Ectodermal cell (in vitro differentiated cells): ENCODE measurements at regions not wholly inside any gene's neighbourhood (a gene's known extent, or its start where the extent isn't known, plus 50 kb on each side); places are given as distances from the start of the nearest gene placed in this dataset.

Experiments
- H3K27ac ChIP-seq: 2 replicates; pipeline ENCODE4 v1.7.0; 2013; ENCODE audit warnings: mild to moderate bottlenecking, low read depth, low read length; ENCODE audit not compliant: insufficient read depth, poor library complexity, severe bottlenecking
- H3K27me3 ChIP-seq: 2 replicates; pipeline ENCODE4 v1.7.0; 2013; ENCODE audit warnings: mild to moderate bottlenecking, low read length; ENCODE audit not compliant: insufficient read depth, control insufficient read depth, poor library complexity, severe bottlenecking
- H3K36me3 ChIP-seq: one replicate; pipeline ENCODE4 v1.7.0; 2013; ENCODE audit warnings: low read length; ENCODE audit not compliant: control insufficient read depth, insufficient read depth
- H3K4me1 ChIP-seq: one replicate; pipeline ENCODE4 v1.7.0; 2013; ENCODE audit warnings: low read length; ENCODE audit not compliant: control insufficient read depth, insufficient read depth
- H3K4me3 ChIP-seq: 2 replicates; pipeline ENCODE4 v1.7.0; 2013; ENCODE audit warnings: low read depth, low read length, control low read depth; ENCODE audit not compliant: insufficient read depth
- H3K9me3 ChIP-seq: 2 replicates; pipeline ENCODE4 v1.7.0; 2013; ENCODE audit warnings: mild to moderate bottlenecking, low read length, moderate library complexity; ENCODE audit not compliant: control insufficient read depth
- WGBS, 2 experiments: methylation state at CpG; one replicate each; pipeline ENCODE4 v1.1.7; 2013; ENCODE audit warnings: missing lambda C conversion rate in 2 of 2; 5-methylcytosine and 5-hydroxymethylcytosine counted together

DNA sequence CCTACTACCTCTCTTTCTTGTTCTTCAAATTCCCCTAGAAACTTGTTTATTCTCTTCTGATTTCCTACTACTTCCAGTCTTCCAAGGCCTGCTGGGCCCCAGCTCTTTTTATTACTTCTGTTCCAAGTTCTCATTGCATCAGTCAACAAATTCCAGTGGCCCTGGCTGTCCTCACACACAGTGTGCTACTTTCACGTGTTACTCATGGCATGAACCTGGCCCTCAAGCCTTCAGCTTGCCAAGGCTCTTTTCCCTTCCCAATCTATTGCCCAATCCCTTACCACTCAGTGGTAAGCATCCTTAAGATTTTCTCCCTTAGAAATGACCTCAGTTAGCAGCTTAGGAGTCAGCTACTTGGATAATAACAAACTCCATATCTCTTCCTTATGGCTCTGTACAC, 613.5 kb downstream of the LMO4 start:
- Histone ChIP-seq H3K27me3 (no peaks in the 10 kb centered on the region), H3K36me3 (no peaks in the 10 kb centered on the region), H3K4me1 (peaks cover 7% of the 10 kb centered on the region), H3K27ac (no peak overlapping the region), H3K9me3 (no peaks in the 10 kb centered on the region), H3K4me3 (no peak overlapping the region)
- 65 to 74% methylated on average over 1 of the region's 1 CpG for WGBS, 2 experiments

GRCh38 chr1:87949711-87950110, 621.0 kb downstream of the LMO4 start:
- WGBS, 2 experiments, result 57 to 79% methylated on average over 2 to 3 of the region's 3 CpGs
- Histone ChIP-seq H3K27me3 (no peaks in the 10 kb centered on the region), H3K4me3 (no peak overlapping the region), H3K4me1 (no peaks in the 10 kb centered on the region), H3K36me3 (no peaks in the 10 kb centered on the region), H3K9me3 (no peaks in the 10 kb centered on the region), H3K27ac (no peak overlapping the region)

DNA sequence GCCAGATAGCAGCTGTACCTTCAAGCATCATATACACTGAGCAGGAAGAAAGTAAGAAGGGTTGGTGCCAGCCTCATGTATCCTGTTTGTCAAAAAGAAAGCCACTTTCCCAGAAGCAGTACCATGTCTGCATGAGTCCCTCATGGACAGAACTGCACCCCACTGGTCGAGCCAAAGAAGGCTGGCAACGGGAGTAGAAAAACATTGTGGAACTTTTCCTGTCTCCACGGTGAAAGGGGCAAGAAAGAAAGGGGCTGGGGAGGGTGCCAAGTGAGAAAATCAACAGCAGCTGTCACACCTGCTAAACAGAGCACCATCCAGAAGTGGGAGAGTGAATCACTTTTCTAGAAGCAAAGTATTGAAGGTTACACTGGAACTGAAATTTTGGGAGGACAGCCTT, 621.7 kb downstream of the LMO4 start:
- H3K27me3 ChIP-seq, result no peaks in the 10 kb centered on the region
- 74 to 75% methylated on average over 3 of the region's 3 CpGs for WGBS, 2 experiments
- no peaks in the 10 kb centered on the region for H3K9me3 ChIP-seq
- no peak overlapping the region for H3K27ac ChIP-seq
- H3K4me3 ChIP-seq, result no peak overlapping the region
- no peaks in the 10 kb centered on the region for H3K36me3 ChIP-seq
- no peaks in the 10 kb centered on the region for H3K4me1 ChIP-seq

- H3K4me1 ChIP-seq, result no peaks in the 10 kb centered on the region
- H3K27ac ChIP-seq, result no peak overlapping the region
- H3K9me3 ChIP-seq, result no peaks in the 10 kb centered on the region
- no peaks in the 10 kb centered on the region for H3K27me3 ChIP-seq
- no peak overlapping the region for H3K4me3 ChIP-seq
- WGBS, 2 experiments, result 77 to 86% methylated on average over 2 of the region's 2 CpGs
- H3K36me3 ChIP-seq, result no peaks in the 10 kb centered on the region
Measured at GRCh38 chr1:87951409-87951808, 622.7 kb downstream of the LMO4 start.

GRCh38 chr1:87951852-87952251, 623.2 kb downstream of the LMO4 start:
- no peak overlapping the region for H3K27ac ChIP-seq

DNA sequence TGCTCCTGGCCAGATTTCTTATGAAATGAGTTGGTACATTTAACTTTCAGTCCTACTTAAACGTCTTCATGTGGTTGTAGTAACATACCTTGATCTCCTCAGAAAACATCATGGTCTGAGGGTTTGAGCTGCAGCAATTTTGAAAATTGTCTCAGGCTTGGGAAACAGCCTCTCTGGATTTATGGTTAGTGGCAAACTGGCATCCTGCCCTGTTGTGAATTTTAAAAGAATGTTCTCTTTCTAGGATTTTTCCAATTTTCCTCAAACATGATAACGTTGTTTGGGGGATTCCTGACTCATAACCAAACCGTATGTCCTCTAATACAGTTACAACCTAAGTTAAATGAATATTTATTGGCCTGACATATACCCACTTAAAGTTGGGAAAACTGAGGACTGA, 624.4 kb downstream of the LMO4 start:
- no peak overlapping the region for H3K4me3 ChIP-seq
- H3K27me3 ChIP-seq, result no peaks in the 10 kb centered on the region
- whole genome bisulfite sequencing, 2 experiments, result 97 to 100% methylated on average over 2 to 3 of the region's 3 CpGs
- H3K4me1 ChIP-seq, result no peaks in the 10 kb centered on the region
- H3K27ac ChIP-seq, result no peak overlapping the region
- H3K36me3 ChIP-seq, result no peaks in the 10 kb centered on the region
- H3K9me3 ChIP-seq, result no peaks in the 10 kb centered on the region

More at GRCh38 chr1:87951852-87952251, 623.2 kb downstream of the LMO4 start:
- WGBS, 2 experiments, result 76 to 79% methylated on average over 4 of the region's 4 CpGs
- Histone ChIP-seq H3K36me3 (no peaks in the 10 kb centered on the region), H3K4me1 (no peaks in the 10 kb centered on the region), H3K27me3 (no peaks in the 10 kb centered on the region), H3K4me3 (no peak overlapping the region), H3K9me3 (no peaks in the 10 kb centered on the region)

DNA sequence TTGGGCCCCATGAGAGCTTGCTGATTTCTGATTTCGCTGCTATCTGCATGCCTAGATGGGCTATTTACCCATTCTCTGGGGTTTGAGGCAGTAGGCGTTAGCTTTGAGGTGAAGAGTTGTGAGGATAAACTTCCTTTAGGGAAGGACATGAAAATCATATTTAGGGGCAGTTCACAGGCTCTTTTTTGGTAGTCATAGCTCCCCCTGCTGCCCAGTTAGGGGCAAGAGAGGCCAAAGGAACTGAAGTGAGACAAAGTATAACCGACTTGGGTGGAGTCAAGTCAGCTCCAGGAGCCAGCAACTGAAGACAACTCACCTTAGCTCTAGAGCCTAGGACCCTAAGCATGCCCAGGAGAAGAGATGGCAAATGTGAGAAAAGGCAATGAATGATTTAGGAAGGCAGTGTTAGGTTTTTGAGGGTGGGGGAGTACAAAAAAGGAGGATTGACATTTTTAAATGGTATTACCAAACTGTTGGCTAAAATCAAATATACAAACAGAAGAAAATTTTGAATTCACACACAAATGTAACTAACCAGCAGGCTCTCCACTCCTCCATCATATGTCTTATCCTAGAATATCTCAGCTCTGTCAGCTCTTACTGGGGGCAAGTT, 625.2 kb downstream of the LMO4 start:
- Histone ChIP-seq H3K27me3 (no peaks in the 10 kb centered on the region), H3K4me1 (no peaks in the 10 kb centered on the region), H3K36me3 (no peaks in the 10 kb centered on the region), H3K9me3 (no peaks in the 10 kb centered on the region), H3K27ac (no peak overlapping the region), H3K4me3 (no peak overlapping the region)
- WGBS, 2 experiments, result 30 to 35% methylated on average over 3 of the region's 3 CpGs

- 88 to 97% methylated on average over 4 to 5 of the region's 5 CpGs for WGBS, 2 experiments
- H3K27ac ChIP-seq, result no peak overlapping the region
Measured at GRCh38 chr1:87955038-87955437, 626.4 kb downstream of the LMO4 start.

GRCh38 chr1:87956072-87956471, 627.4 kb downstream of the LMO4 start:
- Histone ChIP-seq H3K9me3 (no peaks in the 10 kb centered on the region), H3K27ac (no peak overlapping the region), H3K4me3 (no peak overlapping the region), H3K4me1 (no peaks in the 10 kb centered on the region), H3K27me3 (no peaks in the 10 kb centered on the region), H3K36me3 (no peaks in the 10 kb centered on the region)
- WGBS, 2 experiments, result 81% methylated on average over 6 of the region's 6 CpGs

More at GRCh38 chr1:87955038-87955437, 626.4 kb downstream of the LMO4 start:
- Histone ChIP-seq H3K4me3 (no peak overlapping the region), H3K36me3 (no peaks in the 10 kb centered on the region), H3K27me3 (no peaks in the 10 kb centered on the region), H3K9me3 (no peaks in the 10 kb centered on the region), H3K4me1 (no peaks in the 10 kb centered on the region)

DNA sequence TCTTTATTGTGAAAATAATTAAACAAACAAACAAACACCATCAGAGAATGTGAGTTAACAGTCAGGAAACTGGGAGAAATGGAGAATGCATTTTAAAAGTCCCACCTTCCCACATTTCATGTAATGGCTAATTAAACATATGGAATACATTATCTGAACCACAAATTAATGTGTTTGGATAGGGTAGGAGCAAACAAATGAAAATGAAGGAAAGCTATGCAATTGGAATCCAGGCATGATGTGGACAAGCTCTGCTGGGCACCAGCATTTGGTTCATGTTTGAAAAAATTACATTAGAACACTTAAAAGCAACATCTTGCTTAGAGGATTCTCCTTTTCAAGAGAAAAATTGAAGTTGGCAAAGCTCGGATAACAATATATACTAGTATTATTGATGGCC, 628.1 kb downstream of the LMO4 start:
- no peaks in the 10 kb centered on the region for H3K4me1 ChIP-seq
- WGBS, 2 experiments, result no CpG with 5 or more reads among the region's 1 CpG
- no peaks in the 10 kb centered on the region for H3K36me3 ChIP-seq
- no peaks in the 10 kb centered on the region for H3K9me3 ChIP-seq
- no peaks in the 10 kb centered on the region for H3K27me3 ChIP-seq
- no peak overlapping the region for H3K4me3 ChIP-seq
- H3K27ac ChIP-seq, result no peak overlapping the region

- Histone ChIP-seq H3K27me3 (no peaks in the 10 kb centered on the region), H3K4me1 (no peaks in the 10 kb centered on the region), H3K36me3 (no peaks in the 10 kb centered on the region), H3K4me3 (no peak overlapping the region), H3K27ac (no peak overlapping the region), H3K9me3 (no peaks in the 10 kb centered on the region)
- 87 to 100% methylated on average over 1 to 3 of the region's 3 CpGs for WGBS, 2 experiments
Measured at GRCh38 chr1:87957331-87957730, 628.7 kb downstream of the LMO4 start.
